Naive B cell (primary cell): ENCODE measurements at regions not wholly inside any gene's neighbourhood (a gene's known extent, or its start where the extent isn't known, plus 50 kb on each side); places are given as distances from the start of the nearest gene placed in this dataset.

Experiments used
- ATAC-seq, 2 donors: fragments of 150-1000 bp; cut with Tn5 transposase; 2 replicates each; pipeline ENCODE4 v1.10.0; 2021; ENCODE audit warnings: low read depth in 2 of 2, mild to moderate bottlenecking in 2 of 2, moderate library complexity in 2 of 2
- DNase-seq: peaks from one replicate; pipeline ENCODE4 v3.0.0; 2022
- H3K27ac Mint-ChIP-seq, 6 donors: one replicate each; pipeline ENCODE4 v1.8.0; 2020 to 2022; ENCODE audit warnings: mild to moderate bottlenecking in 6 of 6, mixed read lengths in 6 of 6, moderate library complexity in 5 of 6, inconsistent platforms in 2 of 6
- H3K27me3 Mint-ChIP-seq, 3 donors: one replicate each; pipeline ENCODE4 v1.8.0; 2021 to 2022; ENCODE audit warnings: mixed read lengths in 3 of 3, mild to moderate bottlenecking in 1 of 3
- H3K36me3 Mint-ChIP-seq, 2 donors: one replicate each; pipeline ENCODE4 v1.8.0; 2020 to 2022; ENCODE audit warnings: mixed read lengths in 2 of 2, inconsistent platforms in 1 of 2, mild to moderate bottlenecking in 1 of 2
- H3K4me1 Mint-ChIP-seq, 3 donors: one replicate each; pipeline ENCODE4 v1.8.0; 2020 to 2022; ENCODE audit warnings: mixed read lengths in 3 of 3, inconsistent platforms in 1 of 3, mild to moderate bottlenecking in 1 of 3, moderate library complexity in 1 of 3
- H3K4me3 Mint-ChIP-seq, 8 donors: one replicate each; pipeline ENCODE4 v1.8.0; 2020 to 2022; ENCODE audit warnings: mild to moderate bottlenecking in 8 of 8, mixed read lengths in 8 of 8, moderate library complexity in 8 of 8, inconsistent platforms in 2 of 8
- H3K9me3 Mint-ChIP-seq, 7 donors: one replicate each; pipeline ENCODE4 v1.8.0; 2020 to 2022; ENCODE audit warnings: mixed read lengths in 7 of 7, mild to moderate bottlenecking in 5 of 7, inconsistent platforms in 2 of 7, moderate library complexity in 1 of 7

DNA sequence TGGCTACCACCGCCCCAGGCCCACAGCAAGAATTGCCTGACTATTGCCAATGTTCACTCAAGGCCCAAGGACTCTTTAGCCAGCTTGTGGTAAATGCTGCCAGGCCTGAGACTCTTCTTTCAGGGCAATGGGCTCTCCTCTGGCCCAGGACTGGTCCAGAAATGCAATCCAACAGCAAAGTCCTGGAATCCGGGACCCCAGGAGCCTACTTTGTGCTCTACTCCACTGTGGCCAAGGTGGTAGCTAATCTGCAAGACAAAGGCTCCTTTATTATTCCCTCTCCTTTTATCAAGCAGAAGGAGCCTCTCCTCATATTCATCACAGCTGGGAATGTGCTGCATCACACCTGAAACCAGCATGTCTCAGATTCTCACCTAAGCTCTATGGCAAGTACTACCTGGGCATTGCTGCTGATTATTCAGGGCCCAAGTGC, 107.6 kb upstream of the PRSS58 start:
- Mint-ChIP-seq H3K27ac (no peak overlapping the region), H3K4me3 (no peak overlapping the region), H3K4me1 (no peaks in the 10 kb centered on the region), H3K36me3 (peaks cover 0 to 14% of the 10 kb centered on the region in 2 donors), H3K27me3 (peaks cover 0 to 15% (median 0%) of the 10 kb centered on the region in 3 donors), H3K9me3 (peaks cover 6 to 44% (median 20%) of the 10 kb centered on the region in 7 donors)
- no peak for ATAC-seq
- no peak for DNase-seq

DNA sequence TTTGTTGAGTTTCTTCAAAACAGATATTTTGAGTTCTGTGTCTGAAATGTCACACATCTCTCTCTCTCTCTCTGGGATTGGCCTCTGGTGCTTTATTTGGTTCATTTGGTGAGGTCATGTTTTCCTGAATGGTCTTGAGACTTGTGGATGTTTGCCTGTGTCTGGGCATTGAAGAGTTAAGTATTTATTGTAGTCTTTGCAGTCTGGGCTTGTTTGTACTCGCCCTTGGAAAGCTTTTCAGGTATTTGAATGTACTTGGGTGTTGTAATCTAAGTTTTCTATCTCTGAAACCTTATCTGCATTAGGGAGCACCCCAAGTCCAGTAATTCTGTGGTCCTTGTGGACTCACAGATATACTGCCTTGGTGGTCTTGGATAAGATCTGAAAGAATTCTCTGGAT, 106.7 kb upstream of the PRSS58 start:
- no peak overlapping the region for H3K27ac Mint-ChIP-seq
- H3K9me3 Mint-ChIP-seq, result peaks cover 4 to 39% (median 18%) of the 10 kb centered on the region in 7 donors
- H3K36me3 Mint-ChIP-seq, result peaks cover 0 to 14% of the 10 kb centered on the region in 2 donors
- H3K4me1 Mint-ChIP-seq, result no peaks in the 10 kb centered on the region
- ATAC-seq (no peak), DNase-seq (no peak)
- H3K27me3 Mint-ChIP-seq, result peaks cover 0 to 15% (median 0%) of the 10 kb centered on the region in 3 donors
- no peak overlapping the region for H3K4me3 Mint-ChIP-seq

DNA sequence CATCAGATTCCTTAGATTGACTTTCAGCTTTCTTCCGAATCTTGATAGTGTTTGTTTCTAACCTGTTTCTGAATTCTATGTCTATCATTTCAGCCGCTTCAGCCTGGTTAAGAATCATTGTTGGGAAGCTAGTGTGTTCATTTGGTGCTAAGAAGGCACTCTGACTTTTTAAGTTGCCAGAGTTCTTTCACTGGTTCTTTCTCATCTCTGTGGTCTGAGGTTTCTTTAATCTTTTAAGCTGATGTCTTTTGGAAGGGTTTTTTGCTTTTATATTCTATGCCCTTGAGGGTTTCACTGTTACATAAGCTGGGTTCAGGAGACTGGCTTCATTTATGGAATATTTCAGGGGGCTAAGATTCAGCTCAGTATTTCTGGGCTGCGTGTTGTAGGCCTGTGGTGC, 104.5 kb upstream of the PRSS58 start:
- Mint-ChIP-seq H3K36me3 (no peaks in the 10 kb centered on the region), H3K27ac (no peak overlapping the region)
- DNase-seq, result no peak

DNA sequence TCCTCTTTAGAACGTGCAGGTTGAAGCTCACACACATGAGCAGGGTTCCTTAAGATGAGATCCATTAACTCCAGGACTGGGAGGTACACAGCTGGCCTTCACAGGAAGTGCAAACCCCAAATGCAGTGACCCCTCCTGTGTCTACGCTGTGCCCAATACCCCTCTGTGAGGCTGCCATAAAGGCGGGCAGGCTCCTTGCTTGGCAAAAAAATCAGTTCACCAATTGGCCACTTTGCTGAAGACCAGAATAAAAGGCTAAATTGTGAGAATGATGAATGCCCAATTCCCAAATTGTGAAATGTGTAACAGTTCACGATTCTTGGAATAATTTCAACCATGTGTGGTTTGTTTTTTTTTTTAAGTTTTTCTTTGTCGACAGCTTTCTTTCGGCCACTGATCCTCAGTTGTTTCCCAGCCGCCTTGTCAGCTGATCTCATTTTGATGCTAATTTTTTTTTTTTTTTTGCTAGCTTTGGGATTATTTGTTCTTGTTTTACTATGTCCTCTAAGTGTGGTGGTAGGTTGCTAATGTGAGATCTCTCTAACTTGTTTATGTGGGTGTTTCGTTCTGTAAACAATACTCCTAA, 101.9 kb upstream of the PRSS58 start:
- H3K27me3 Mint-ChIP-seq, result peaks cover 0 to 7% (median 0%) of the 10 kb centered on the region in 3 donors
- H3K36me3 Mint-ChIP-seq, result no peaks in the 10 kb centered on the region
- DNase-seq (no peak), ATAC-seq (no peak)
- peaks cover 0 to 14% (median 3%) of the 10 kb centered on the region in 7 donors for H3K9me3 Mint-ChIP-seq
- peaks cover 0 to 4% (median 0%) of the 10 kb centered on the region in 3 donors for H3K4me1 Mint-ChIP-seq
- no peak overlapping the region for H3K4me3 Mint-ChIP-seq
- H3K27ac Mint-ChIP-seq, result no peak overlapping the region

More for the DNA sequence above, 104.5 kb upstream of the PRSS58 start:
- no peak for ATAC-seq
- H3K4me1 Mint-ChIP-seq, result peaks cover 0 to 4% (median 0%) of the 10 kb centered on the region in 3 donors
- peaks cover 0 to 22% (median 8%) of the 10 kb centered on the region in 7 donors for H3K9me3 Mint-ChIP-seq
- H3K4me3 Mint-ChIP-seq, result no peak overlapping the region
- H3K27me3 Mint-ChIP-seq, result peaks cover 0 to 15% (median 0%) of the 10 kb centered on the region in 3 donors

DNA sequence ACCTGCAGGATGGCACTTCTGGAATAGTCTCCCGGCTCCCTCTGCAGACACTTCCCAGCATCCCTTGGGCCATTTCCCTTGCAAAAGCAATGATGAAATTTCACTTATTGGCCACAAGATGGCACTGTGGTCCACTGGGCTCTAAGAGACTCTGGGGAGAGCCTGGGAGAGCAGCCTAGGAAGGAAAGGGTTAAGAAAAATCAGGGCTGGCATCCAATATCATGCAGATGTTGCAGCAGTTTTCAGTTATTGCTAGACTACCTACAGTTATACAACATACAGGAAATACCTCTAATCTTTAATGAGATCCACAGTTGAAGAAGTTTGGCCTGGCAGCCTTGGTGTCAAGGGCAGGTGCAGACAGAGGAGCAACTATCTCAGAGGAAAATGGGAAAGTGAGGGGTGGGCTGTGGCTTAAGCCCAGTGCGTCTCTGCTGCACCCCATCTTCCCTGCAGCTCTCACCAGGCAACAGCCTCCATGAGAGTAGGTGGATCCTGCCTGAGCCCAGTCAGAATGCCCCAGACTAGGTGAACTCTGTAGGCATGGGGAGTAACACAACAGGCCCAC, 100.2 kb upstream of the PRSS58 start:
- ATAC-seq, result no peak
- Mint-ChIP-seq H3K9me3 (peaks cover 0 to 14% (median 3%) of the 10 kb centered on the region in 7 donors), H3K4me3 (no peak overlapping the region), H3K27me3 (no peaks in the 10 kb centered on the region), H3K36me3 (no peaks in the 10 kb centered on the region), H3K4me1 (peaks cover 0 to 7% (median 4%) of the 10 kb centered on the region in 3 donors), H3K27ac (no peak overlapping the region)
- DNase-seq, result no peak

DNA sequence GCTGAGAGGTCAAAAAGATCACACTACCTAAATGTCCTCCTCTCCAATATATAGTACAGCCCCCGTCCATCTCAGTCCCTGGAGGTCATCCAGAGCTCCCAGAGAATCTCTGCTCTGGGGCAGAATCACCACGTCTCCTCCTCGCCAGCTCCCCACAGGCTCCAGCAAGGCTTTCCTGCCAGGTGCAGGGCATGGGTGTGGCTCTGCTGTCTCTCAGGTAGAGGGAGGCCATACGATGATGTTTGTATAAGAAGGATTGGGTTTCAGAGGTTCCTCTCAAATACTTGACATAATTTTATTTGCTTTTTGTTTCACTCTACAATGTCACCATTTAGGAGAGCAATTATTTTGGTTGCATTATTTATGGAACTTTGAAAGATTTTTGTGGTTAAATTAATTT, 98.3 kb upstream of the PRSS58 start:
- Mint-ChIP-seq H3K36me3 (no peaks in the 10 kb centered on the region), H3K9me3 (peaks cover 0 to 5% (median 0%) of the 10 kb centered on the region in 7 donors), H3K4me3 (no peak overlapping the region), H3K4me1 (peaks cover 3 to 14% (median 5%) of the 10 kb centered on the region in 3 donors), H3K27ac (no peak overlapping the region), H3K27me3 (peaks cover 0 to 9% (median 0%) of the 10 kb centered on the region in 3 donors)
- DNase-seq, result no peak
- ATAC-seq, result no peak

DNA sequence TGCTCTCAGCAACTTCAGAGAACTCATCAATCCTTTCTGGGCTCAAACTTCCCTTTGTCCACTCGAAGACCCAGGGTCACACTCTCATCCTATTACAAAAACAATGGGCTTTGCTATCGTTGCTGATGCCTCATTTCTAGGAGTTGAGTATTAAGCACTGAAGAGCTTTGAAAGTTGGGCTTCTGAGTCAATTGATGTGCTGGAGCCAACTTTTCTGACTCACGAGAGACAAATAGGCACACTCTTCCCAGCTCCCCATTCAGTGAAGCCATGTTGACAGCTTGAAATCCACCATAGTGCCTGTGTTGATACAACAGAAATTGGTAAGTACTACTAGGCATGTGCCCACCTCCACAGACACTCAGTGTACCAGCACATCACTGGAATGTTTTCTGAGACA, 97.5 kb upstream of the PRSS58 start:
- no peak overlapping the region for H3K4me3 Mint-ChIP-seq
- H3K27ac Mint-ChIP-seq, result no peak overlapping the region
- H3K4me1 Mint-ChIP-seq, result peaks cover 3 to 14% (median 5%) of the 10 kb centered on the region in 3 donors
- no peaks in the 10 kb centered on the region for H3K36me3 Mint-ChIP-seq
- H3K9me3 Mint-ChIP-seq, result peaks cover 0 to 5% (median 0%) of the 10 kb centered on the region in 7 donors
- no peak for DNase-seq
- peaks cover 0 to 9% (median 0%) of the 10 kb centered on the region in 3 donors for H3K27me3 Mint-ChIP-seq
- no peak for ATAC-seq

DNA sequence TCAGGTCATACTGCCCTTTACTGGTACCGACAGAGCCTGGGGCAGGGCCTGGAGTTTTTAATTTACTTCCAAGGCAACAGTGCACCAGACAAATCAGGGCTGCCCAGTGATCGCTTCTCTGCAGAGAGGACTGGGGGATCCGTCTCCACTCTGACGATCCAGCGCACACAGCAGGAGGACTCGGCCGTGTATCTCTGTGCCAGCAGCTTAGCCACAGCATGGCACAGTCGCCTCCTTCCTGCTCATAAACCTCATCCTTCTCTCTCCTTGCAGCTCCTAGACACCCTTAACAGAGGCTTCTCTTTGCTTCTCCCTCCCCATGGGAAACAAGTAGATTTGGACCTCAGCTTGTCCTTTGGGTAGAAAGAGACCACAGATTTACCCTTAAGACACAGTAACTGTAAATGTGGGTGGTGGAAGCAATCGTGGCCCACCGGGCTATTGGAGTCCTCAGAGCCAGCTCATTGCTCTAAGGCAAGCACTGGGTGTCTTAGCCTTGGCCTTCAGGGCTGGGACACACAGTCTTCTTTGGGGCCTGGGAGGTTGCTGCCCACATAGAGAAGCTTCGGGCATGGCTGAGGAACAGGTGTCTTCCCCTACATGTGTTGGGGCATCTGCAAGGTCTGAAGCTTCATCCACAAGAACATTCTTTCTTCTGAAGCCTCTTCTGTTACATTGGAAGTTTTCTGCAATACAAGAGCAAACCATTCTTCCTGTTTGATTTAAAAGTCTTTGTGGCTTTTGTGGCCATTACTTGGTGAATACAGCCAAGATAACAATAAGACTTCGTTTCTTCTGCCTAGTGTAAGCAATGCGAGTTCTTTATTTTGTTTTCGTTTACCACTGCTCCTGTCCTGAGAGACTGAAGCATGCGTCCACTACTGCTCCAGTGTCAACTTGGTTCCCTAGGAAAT, 95.5 kb upstream of the PRSS58 start:
- no peak overlapping the region for H3K4me3 Mint-ChIP-seq
- H3K27ac Mint-ChIP-seq, result peak overlapping the region in 1 of 6 donors; percentile 37
- no peak for DNase-seq

DNA sequence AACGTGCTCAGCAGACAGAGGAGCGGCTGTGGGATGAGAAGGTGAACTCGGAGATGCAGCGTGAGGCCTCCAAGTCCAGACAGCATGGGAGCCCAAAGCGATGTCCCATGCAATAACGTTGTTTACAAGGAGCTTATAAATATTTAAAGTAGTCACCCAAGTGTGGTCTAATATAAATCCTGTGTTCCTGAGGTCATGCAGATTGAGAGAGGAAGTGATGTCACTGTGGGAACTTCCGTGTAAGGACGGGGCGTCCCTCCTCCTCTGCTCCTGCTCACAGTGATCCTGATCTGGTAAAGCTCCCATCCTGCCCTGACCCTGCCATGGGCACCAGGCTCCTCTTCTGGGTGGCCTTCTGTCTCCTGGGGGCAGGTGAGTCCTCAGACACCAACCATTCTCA, 94.7 kb upstream of the PRSS58 start:
- no peak for ATAC-seq
- peaks cover 0 to 9% (median 0%) of the 10 kb centered on the region in 3 donors for H3K27me3 Mint-ChIP-seq
- no peaks in the 10 kb centered on the region for H3K36me3 Mint-ChIP-seq
- no peak overlapping the region for H3K27ac Mint-ChIP-seq
- H3K9me3 Mint-ChIP-seq, result peaks cover 0 to 5% (median 0%) of the 10 kb centered on the region in 7 donors
- H3K4me3 Mint-ChIP-seq, result no peak overlapping the region
- peaks cover 3 to 10% (median 5%) of the 10 kb centered on the region in 3 donors for H3K4me1 Mint-ChIP-seq
- DNase-seq, result no peak

More for the DNA sequence above, 95.5 kb upstream of the PRSS58 start:
- Mint-ChIP-seq H3K9me3 (peaks cover 0 to 5% (median 0%) of the 10 kb centered on the region in 7 donors), H3K36me3 (no peaks in the 10 kb centered on the region), H3K4me1 (peaks cover 3 to 14% (median 5%) of the 10 kb centered on the region in 3 donors), H3K27me3 (peaks cover 0 to 9% (median 0%) of the 10 kb centered on the region in 3 donors)
- ATAC-seq, result no peak

DNA sequence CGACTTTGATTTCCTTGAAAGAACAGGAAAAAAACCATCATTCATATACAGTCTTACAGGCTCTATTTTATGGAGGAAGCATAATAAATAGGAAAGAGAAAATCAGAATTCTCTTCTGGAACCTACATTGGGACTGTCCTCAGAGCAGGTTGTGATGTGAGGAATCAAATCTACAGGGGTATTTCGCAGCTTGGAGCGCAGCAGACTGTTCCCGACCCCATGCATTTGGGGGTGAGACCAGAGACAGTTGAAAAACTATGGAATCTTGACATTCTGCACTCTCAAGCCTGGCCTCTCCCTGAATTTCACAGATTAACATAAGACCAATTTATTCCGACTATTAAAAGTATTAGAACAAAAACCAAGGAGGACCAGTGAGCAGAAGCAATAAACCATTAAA, 93.3 kb upstream of the PRSS58 start:
- H3K27ac Mint-ChIP-seq, result no peak overlapping the region
- H3K27me3 Mint-ChIP-seq, result peaks cover 0 to 9% (median 0%) of the 10 kb centered on the region in 3 donors
- H3K4me3 Mint-ChIP-seq, result no peak overlapping the region
- H3K4me1 Mint-ChIP-seq, result peaks cover 3 to 10% (median 5%) of the 10 kb centered on the region in 3 donors
- peaks cover 0 to 5% (median 0%) of the 10 kb centered on the region in 7 donors for H3K9me3 Mint-ChIP-seq
- no peak for DNase-seq
- ATAC-seq, result no peak
- no peaks in the 10 kb centered on the region for H3K36me3 Mint-ChIP-seq

DNA sequence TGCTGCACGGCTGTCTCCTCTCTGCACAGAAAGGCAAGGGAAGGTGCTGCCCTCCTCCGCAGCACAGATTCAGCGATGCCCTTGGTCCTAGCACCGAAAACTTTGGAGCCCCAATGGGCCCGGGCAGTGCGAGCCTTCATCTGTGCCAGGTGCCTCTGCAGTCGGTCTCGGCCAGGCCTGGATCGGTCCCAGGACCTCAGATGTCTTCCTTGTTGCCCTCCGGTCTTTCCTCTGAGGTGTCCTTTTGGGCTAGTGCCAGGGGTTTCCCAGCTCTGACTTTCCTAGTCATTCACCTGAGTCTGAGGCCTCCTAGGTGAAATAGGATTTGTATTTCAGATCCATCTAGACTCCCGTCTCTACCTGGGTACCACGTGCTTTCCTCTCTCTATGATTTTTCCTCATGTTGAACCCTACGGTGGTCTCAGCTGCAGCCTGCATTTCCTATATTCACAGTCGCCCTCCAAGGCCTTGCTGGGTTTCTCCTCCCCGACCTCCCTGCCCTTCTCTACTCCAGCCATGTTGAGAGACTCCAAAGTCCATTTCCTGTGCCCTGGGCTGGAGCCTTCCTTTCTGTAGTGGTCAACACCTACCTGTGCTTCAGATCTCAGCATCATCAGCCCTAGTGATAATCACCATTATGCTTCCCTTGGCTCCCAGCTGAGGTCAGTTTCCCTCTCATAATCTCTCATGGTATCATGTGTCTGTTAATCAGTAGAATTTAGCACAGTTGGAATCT, 92.0 kb upstream of the PRSS58 start:
- ATAC-seq (no peak), DNase-seq (no peak)
- Mint-ChIP-seq H3K9me3 (peaks cover 0 to 5% (median 0%) of the 10 kb centered on the region in 7 donors), H3K4me3 (no peak overlapping the region), H3K27ac (no peak overlapping the region), H3K27me3 (peaks cover 0 to 9% (median 0%) of the 10 kb centered on the region in 3 donors), H3K4me1 (peaks cover 5 to 10% (median 6%) of the 10 kb centered on the region in 3 donors), H3K36me3 (no peaks in the 10 kb centered on the region)

DNA sequence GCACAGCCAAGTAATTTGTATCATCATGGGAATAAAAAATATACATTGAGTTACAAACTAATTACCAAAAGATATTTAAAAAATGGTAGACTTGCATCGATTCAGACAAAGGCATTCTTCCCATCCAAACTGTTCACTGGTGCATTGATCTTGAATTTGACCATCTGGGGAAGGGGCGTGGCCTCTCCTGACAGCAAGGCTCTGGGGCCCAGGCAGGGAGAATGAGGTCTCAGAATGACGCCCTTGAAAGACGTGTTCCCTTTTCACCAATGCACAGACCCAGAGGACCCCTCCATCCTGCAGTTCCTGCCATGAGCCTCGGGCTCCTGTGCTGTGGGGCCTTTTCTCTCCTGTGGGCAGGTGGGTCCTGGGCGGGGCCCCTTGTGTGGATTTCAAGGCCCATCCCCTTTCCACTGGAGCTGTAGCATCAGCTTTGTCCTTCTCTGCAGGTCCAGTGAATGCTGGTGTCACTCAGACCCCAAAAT, 91.1 kb upstream of the PRSS58 start:
- ATAC-seq (no peak), DNase-seq (no peak)
- no peak overlapping the region for H3K4me3 Mint-ChIP-seq
- no peak overlapping the region for H3K27ac Mint-ChIP-seq
- peaks cover 0 to 9% (median 0%) of the 10 kb centered on the region in 3 donors for H3K27me3 Mint-ChIP-seq
- peaks cover 5 to 10% (median 6%) of the 10 kb centered on the region in 3 donors for H3K4me1 Mint-ChIP-seq
- H3K9me3 Mint-ChIP-seq, result peaks cover 0 to 5% (median 0%) of the 10 kb centered on the region in 7 donors
- H3K36me3 Mint-ChIP-seq, result no peaks in the 10 kb centered on the region
